Neural progenitor cell (in vitro differentiated cells): ENCODE measurements at regions not wholly inside any gene's neighbourhood (a gene's known extent, or its start where the extent isn't known, plus 50 kb on each side); places are given as distances from the start of the nearest gene placed in this dataset.
A peak's percentile ranks its signal among the peaks of the same experiment; 100 is the strongest.

Experiments used
- DNase-seq: peaks from one replicate; pipeline ENCODE4 v3.0.0-alpha.2; 2016; ENCODE audit warnings: low spot score
- H2AFZ ChIP-seq: fragments of 200-600 bp; sonication (generic); replicated peaks from 2 replicates; pipeline ENCODE4 v1.6.1; 2016; ENCODE audit warnings: antibody characterized with exemption
- H3F3A ChIP-seq: fragments of 200-600 bp; sonication (generic); 2 replicates; pipeline ENCODE4 v1.6.1; 2016; ENCODE audit warnings: antibody characterized with exemption, low read depth
- H3K27ac ChIP-seq: fragments of 200-600 bp; sonication (generic); 2 replicates; pipeline ENCODE4 v1.5.1; 2016; ENCODE audit warnings: mild to moderate bottlenecking
- H3K27me3 ChIP-seq: fragments of 200-600 bp; sonication (generic); 2 replicates; pipeline ENCODE4 v1.6.1; 2016; ENCODE audit warnings: mild to moderate bottlenecking, moderate library complexity
- H3K36me3 ChIP-seq: fragments of 200-600 bp; sonication (generic); 2 replicates; pipeline ENCODE4 v1.5.1; 2016
- H3K4me1 ChIP-seq: fragments of 200-600 bp; sonication (generic); 2 replicates; pipeline ENCODE4 v1.6.1; 2016; ENCODE audit warnings: mixed run types
- H3K4me2 ChIP-seq: fragments of 200-600 bp; sonication (generic); 2 replicates; pipeline ENCODE4 v1.6.1; 2016
- H3K4me3 ChIP-seq: fragments of 200-600 bp; sonication (generic); 2 replicates; pipeline ENCODE4 v1.5.1; 2016
- H3K79me2 ChIP-seq: fragments of 200-600 bp; sonication (generic); 2 replicates; pipeline ENCODE4 v1.6.1; 2016; ENCODE audit warnings: low read depth
- H3K9ac ChIP-seq: fragments of 200-600 bp; sonication (generic); 2 replicates; pipeline ENCODE4 v1.6.1; 2016
- H3K9me3 ChIP-seq: fragments of 200-600 bp; sonication (generic); 2 replicates; pipeline ENCODE4 v1.5.1; 2016; ENCODE audit warnings: low read depth
- H4K20me1 ChIP-seq: fragments of 200-600 bp; sonication (generic); 2 replicates; pipeline ENCODE4 v1.6.1; 2016; ENCODE audit warnings: low read depth
- H3K27ac Mint-ChIP-seq: 3 replicates; pipeline ENCODE4 v1.8.0; 2021; ENCODE audit warnings: mixed read lengths
- H3K27me3 Mint-ChIP-seq: 2 replicates; pipeline ENCODE4 v1.8.0; 2022; ENCODE audit warnings: low read depth, mild to moderate bottlenecking, inconsistent platforms, moderate library complexity, mixed read lengths; ENCODE audit not compliant: insufficient read depth
- H3K36me3 Mint-ChIP-seq: 3 replicates; pipeline ENCODE4 v1.8.0; 2021; ENCODE audit warnings: mixed read lengths
- H3K4me1 Mint-ChIP-seq: 3 replicates; pipeline ENCODE4 v1.8.0; 2021; ENCODE audit warnings: mixed read lengths
- H3K4me3 Mint-ChIP-seq: 3 replicates; pipeline ENCODE4 v1.8.0; 2021; ENCODE audit warnings: mild to moderate bottlenecking, moderate library complexity, mixed read lengths
- H3K9me3 Mint-ChIP-seq: 3 replicates; pipeline ENCODE4 v1.8.0; 2020; ENCODE audit warnings: mixed read lengths
- CTCF ChIP-seq: fragments of 200-600 bp; sonication (generic); IDR thresholded peaks from 2 replicates; pipeline ENCODE4 v1.5.1; 2017; ENCODE audit warnings: antibody characterized with exemption, mild to moderate bottlenecking
- EZH2 ChIP-seq: fragments of 200-600 bp; sonication (generic); IDR thresholded peaks from 2 replicates; pipeline ENCODE4 v1.6.1; 2017; ENCODE audit warnings: antibody characterized with exemption, mild to moderate bottlenecking, moderate library complexity
- EZH2phosphoT487 ChIP-seq: fragments of 200-600 bp; sonication (generic); IDR thresholded peaks from 2 replicates; pipeline ENCODE4 v1.6.1; 2017; ENCODE audit warnings: antibody characterized with exemption

GRCh38 chr2:215621381-215621780 lies 185.5 kb upstream of the FN1 start:
- H3K4me3 Mint-ChIP-seq = no peak overlapping the region
- Histone ChIP-seq H3K4me2 (no peak overlapping the region), H2AFZ (no peak overlapping the region), H3K4me1 (peaks cover 16% of the 10 kb centered on the region), H3K4me3 (no peak overlapping the region), H3K36me3 (no peaks in the 10 kb centered on the region), H3F3A (peaks cover 10% of the 10 kb centered on the region), H3K27ac (no peak overlapping the region), H4K20me1 (no peaks in the 10 kb centered on the region), H3K79me2 (no peaks in the 10 kb centered on the region), H3K9me3 (no peaks in the 10 kb centered on the region), H3K27me3 (no peaks in the 10 kb centered on the region), H3K9ac (no peak overlapping the region)
- H3K36me3 Mint-ChIP-seq = no peaks in the 10 kb centered on the region
- DNase-seq = no peak
- H3K27me3 Mint-ChIP-seq = peaks cover 2% of the 10 kb centered on the region
- peak overlapping the region; percentile 92 for H3K27ac Mint-ChIP-seq
- peaks cover 43% of the 10 kb centered on the region for H3K4me1 Mint-ChIP-seq
- no peak for TF ChIP-seq EZH2
- TF ChIP-seq EZH2phosphoT487 = no peak
- TF ChIP-seq CTCF = no peak
- H3K9me3 Mint-ChIP-seq = no peaks in the 10 kb centered on the region

GRCh38 chr2:215620528-215620927 lies 184.7 kb upstream of the FN1 start:
- no peak overlapping the region for H3K9ac ChIP-seq
- no peaks in the 10 kb centered on the region for H3K79me2 ChIP-seq
- H3K27me3 Mint-ChIP-seq = peaks cover 2% of the 10 kb centered on the region
- TF ChIP-seq EZH2 (no peak), CTCF (no peak), EZH2phosphoT487 (no peak)
- no peak overlapping the region for H2AFZ ChIP-seq
- H3K4me3 Mint-ChIP-seq = no peak overlapping the region
- H3K9me3 Mint-ChIP-seq = peaks cover 6% of the 10 kb centered on the region
- peaks cover 43% of the 10 kb centered on the region for H3K4me1 Mint-ChIP-seq
- H3F3A ChIP-seq = peaks cover 10% of the 10 kb centered on the region
- H3K27ac Mint-ChIP-seq = peak overlapping the region; percentile 92
- DNase-seq = no peak
- H3K9me3 ChIP-seq = no peaks in the 10 kb centered on the region
- no peaks in the 10 kb centered on the region for H3K36me3 Mint-ChIP-seq
- no peaks in the 10 kb centered on the region for H3K36me3 ChIP-seq
- H4K20me1 ChIP-seq = no peaks in the 10 kb centered on the region
- H3K4me2 ChIP-seq = no peak overlapping the region
- no peak overlapping the region for H3K27ac ChIP-seq
- H3K27me3 ChIP-seq = no peaks in the 10 kb centered on the region
- H3K4me1 ChIP-seq = peaks cover 16% of the 10 kb centered on the region
- no peak overlapping the region for H3K4me3 ChIP-seq

- Mint-ChIP-seq H3K4me1 (peaks cover 43% of the 10 kb centered on the region), H3K4me3 (peak overlapping the region; percentile 64), H3K27me3 (peaks cover 2% of the 10 kb centered on the region), H3K9me3 (peaks cover 8% of the 10 kb centered on the region), H3K36me3 (no peaks in the 10 kb centered on the region), H3K27ac (peak overlapping the region; percentile 92)
- no peaks in the 10 kb centered on the region for H3K27me3 ChIP-seq
- no peaks in the 10 kb centered on the region for H4K20me1 ChIP-seq
- H3K9ac ChIP-seq = no peak overlapping the region
- no peak for TF ChIP-seq EZH2phosphoT487
- TF ChIP-seq CTCF = no peak
- TF ChIP-seq EZH2 = no peak
- H3K4me2 ChIP-seq = peak overlapping the region; percentile 51
- no peak overlapping the region for H3K4me3 ChIP-seq
- H3K36me3 ChIP-seq = no peaks in the 10 kb centered on the region
- no peaks in the 10 kb centered on the region for H3K79me2 ChIP-seq
- H2AFZ ChIP-seq = no peak overlapping the region
- no peaks in the 10 kb centered on the region for H3K9me3 ChIP-seq
- H3K4me1 ChIP-seq = peaks cover 16% of the 10 kb centered on the region
- DNase-seq = no peak
- peaks cover 10% of the 10 kb centered on the region for H3F3A ChIP-seq
- H3K27ac ChIP-seq = no peak overlapping the region
Measured at GRCh38 chr2:215619989-215620388, 184.1 kb upstream of the FN1 start.
